T-cell (primary cell): ENCODE measurements at regions not wholly inside any gene's neighbourhood (a gene's known extent, or its start where the extent isn't known, plus 50 kb on each side); places are given as distances from the start of the nearest gene placed in this dataset.

Experiments used
- ATAC-seq, 4 experiments: fragments of 200-7000 bp in 3 of 4; fragments of 150-1000 bp in 1 of 4; cut with Tn5 transposase; replicated peaks in 1 of 4; 1 replicate in 3 of 4; 2 replicates in 1 of 4; pipeline ENCODE4 v1.10.0; 2021; ENCODE audit warnings: moderate library complexity in 3 of 4, mild to moderate bottlenecking in 2 of 4, moderate number of reproducible peaks in 1 of 4
- CTCF ChIA-PET, 2 donors: fragments of 300-600 bp; sonication (Branson Sonifier 250); formaldehyde crosslinking; loops; one replicate each; lab custom pipeline; 2022; ENCODE audit warnings: antibody characterized with exemption in 2 of 2; lab: Charles Lee
- POLR2A ChIA-PET, 2 donors: fragments of 300-600 bp; sonication (Branson Sonifier 250); formaldehyde crosslinking; loops; one replicate each; lab custom pipeline; 2022; ENCODE audit warnings: antibody characterized with exemption in 2 of 2; lab: Charles Lee
- DNase-seq, 35 experiments: peaks; one replicate each; pipeline versions ENCODE4 v3.0.0 to v3.0.0-alpha.2; 2013 to 2023
- H3K27ac ChIP-seq: one replicate; pipeline ENCODE4 v1.5.1; 2013; ENCODE audit warnings: low read length
- H3K27me3 ChIP-seq, 2 experiments: replicated peaks in 1 of 2; 1 replicate in 1 of 2; 2 replicates in 1 of 2; pipeline versions ENCODE4 v1.6.1 to v1.7.0; 2013; ENCODE audit warnings: low read length in 1 of 2, mixed read lengths in 1 of 2; ENCODE audit not compliant: control insufficient read depth in 2 of 2, insufficient read depth in 2 of 2; ENCODE audit errors: extremely low read depth in 1 of 2
- H3K36me3 ChIP-seq, 2 donors: 1 replicate in 1 of 2; 2 replicates in 1 of 2; pipeline versions ENCODE4 v1.6.1 to v1.7.0; 2013; ENCODE audit warnings: low read length in 1 of 2; ENCODE audit not compliant: control insufficient read depth in 2 of 2, insufficient read depth in 1 of 2; ENCODE audit errors: extremely low read depth in 1 of 2
- H3K4me1 ChIP-seq, 2 experiments: 1 replicate in 1 of 2; 2 replicates in 1 of 2; pipeline versions ENCODE4 v1.6.1 to v1.7.0; 2013; ENCODE audit warnings: low read length in 2 of 2, mixed read lengths in 1 of 2; ENCODE audit not compliant: insufficient read depth in 2 of 2, control insufficient read depth in 1 of 2; ENCODE audit errors: extremely low read depth in 1 of 2
- H3K4me3 ChIP-seq, 2 donors: 1 replicate in 1 of 2; 2 replicates in 1 of 2; pipeline versions ENCODE4 v1.5.1 to v1.7.0; 2013; ENCODE audit warnings: mild to moderate bottlenecking in 2 of 2, low read length in 1 of 2, moderate library complexity in 1 of 2; ENCODE audit not compliant: control insufficient read depth in 1 of 2; ENCODE audit errors: extremely low read depth in 1 of 2
- H3K9me3 ChIP-seq: 2 replicates; pipeline ENCODE4 v1.7.0; 2013
- H3K27ac Mint-ChIP-seq, 2 donors: one replicate each; pipeline ENCODE4 v1.8.0; 2020 to 2021; ENCODE audit warnings: mild to moderate bottlenecking in 2 of 2, mixed read lengths in 2 of 2
- H3K27me3 Mint-ChIP-seq, 2 donors: one replicate each; pipeline ENCODE4 v1.8.0; 2021 to 2022; ENCODE audit warnings: mixed read lengths in 2 of 2
- H3K36me3 Mint-ChIP-seq: one replicate; pipeline ENCODE4 v1.8.0; 2021; ENCODE audit warnings: mixed read lengths
- H3K4me1 Mint-ChIP-seq, 3 donors: one replicate each; pipeline ENCODE4 v1.8.0; 2020 to 2022; ENCODE audit warnings: mixed read lengths in 3 of 3, mild to moderate bottlenecking in 1 of 3
- H3K4me3 Mint-ChIP-seq, 3 donors: one replicate each; pipeline ENCODE4 v1.8.0; 2020 to 2022; ENCODE audit warnings: mild to moderate bottlenecking in 3 of 3, mixed read lengths in 3 of 3, moderate library complexity in 3 of 3
- H3K9me3 Mint-ChIP-seq, 3 donors: one replicate each; pipeline ENCODE4 v1.8.0; 2020 to 2022; ENCODE audit warnings: mixed read lengths in 3 of 3
- WGBS: methylation state at CpG from one replicate; pipeline ENCODE4 v1.1.5; 2013; ENCODE audit warnings: missing lambda C conversion rate; ENCODE audit not compliant: insufficient coverage; 5-methylcytosine and 5-hydroxymethylcytosine counted together

GRCh38 chr18:67636597-67637385, 120.3 kb upstream of the DSEL start:
- H3K27me3 Mint-ChIP-seq: peaks cover 4% of the 10 kb centered on the region in 2 donors
- Histone ChIP-seq H3K27ac (no peak overlapping the region), H3K4me1 (no peaks in the 10 kb centered on the region), H3K36me3 (no peaks in the 10 kb centered on the region), H3K4me3 (no peak overlapping the region), H3K9me3 (no peaks in the 10 kb centered on the region), H3K27me3 (no peaks in the 10 kb centered on the region)
- no peak for DNase-seq
- CTCF ChIA-PET: no interaction called here
- no peaks in the 10 kb centered on the region for H3K4me1 Mint-ChIP-seq
- POLR2A ChIA-PET: no interaction called here
- no peak for ATAC-seq
- peaks cover 0 to 4% (median 0%) of the 10 kb centered on the region in 3 donors for H3K9me3 Mint-ChIP-seq
- H3K36me3 Mint-ChIP-seq: no peaks in the 10 kb centered on the region
- no peak overlapping the region for H3K4me3 Mint-ChIP-seq
- no peak overlapping the region for H3K27ac Mint-ChIP-seq
- WGBS: 91% methylated on average over 25 of the region's 32 CpGs

- no peaks in the 10 kb centered on the region for H3K27me3 ChIP-seq
- Mint-ChIP-seq H3K9me3 (peaks cover 0 to 4% (median 0%) of the 10 kb centered on the region in 3 donors), H3K36me3 (no peaks in the 10 kb centered on the region), H3K4me1 (no peaks in the 10 kb centered on the region), H3K27ac (no peak overlapping the region), H3K27me3 (peaks cover 4% of the 10 kb centered on the region in 2 donors), H3K4me3 (no peak overlapping the region)
- H3K36me3 ChIP-seq: no peaks in the 10 kb centered on the region
- H3K27ac ChIP-seq: no peak overlapping the region
- ChIA-PET CTCF (interaction anchor here in 1 of 2 donors (0.6 kb wide), 1 partner anchor 1279 kb away, joined by 3 read pairs; no protein-coding TSS in a partner anchor), POLR2A (no interaction called here)
- H3K4me3 ChIP-seq: no peak overlapping the region
- 34% methylated on average over 3 of the region's 4 CpGs for WGBS
- DNase-seq (no peak), ATAC-seq (no peak)
- H3K9me3 ChIP-seq: no peaks in the 10 kb centered on the region
- no peaks in the 10 kb centered on the region for H3K4me1 ChIP-seq
These were observed 118.3 kb upstream of the DSEL start for GRCh38 chr18:67634631-67635338.

GRCh38 chr18:67633939-67634338, 117.4 kb upstream of the DSEL start:
- no peaks in the 10 kb centered on the region for H3K4me1 Mint-ChIP-seq
- Histone ChIP-seq H3K4me1 (no peaks in the 10 kb centered on the region), H3K27me3 (no peaks in the 10 kb centered on the region), H3K27ac (no peak overlapping the region), H3K36me3 (no peaks in the 10 kb centered on the region), H3K4me3 (no peak overlapping the region), H3K9me3 (no peaks in the 10 kb centered on the region)
- no peak overlapping the region for H3K27ac Mint-ChIP-seq
- peaks cover 4% of the 10 kb centered on the region in 2 donors for H3K27me3 Mint-ChIP-seq
- peaks cover 0 to 4% (median 0%) of the 10 kb centered on the region in 3 donors for H3K9me3 Mint-ChIP-seq
- ChIA-PET POLR2A (no interaction called here), CTCF (no interaction called here)
- no peak overlapping the region for H3K4me3 Mint-ChIP-seq
- 100% methylated on average over 1 of the region's 6 CpGs for WGBS
- ATAC-seq (no peak), DNase-seq (no peak)
- H3K36me3 Mint-ChIP-seq: no peaks in the 10 kb centered on the region

GRCh38 chr18:67621906-67622305, 105.4 kb upstream of the DSEL start:
- H3K27me3 ChIP-seq: no peaks in the 10 kb centered on the region
- no peaks in the 10 kb centered on the region for H3K27me3 Mint-ChIP-seq
- POLR2A ChIA-PET: no interaction called here
- no peaks in the 10 kb centered on the region for H3K36me3 ChIP-seq
- no peak overlapping the region for H3K4me3 Mint-ChIP-seq
- DNase-seq (no peak), ATAC-seq (no peak)
- H3K27ac ChIP-seq: no peak overlapping the region
- no CpG with 5 or more reads among the region's 1 CpG for WGBS
- no peaks in the 10 kb centered on the region for H3K9me3 Mint-ChIP-seq
- H3K4me3 ChIP-seq: no peak overlapping the region
- CTCF ChIA-PET: interaction anchor here in 1 of 2 donors (0.7 kb wide), 1 partner anchor 72 kb away, joined by 3 read pairs; no protein-coding TSS in a partner anchor
- no peaks in the 10 kb centered on the region for H3K36me3 Mint-ChIP-seq
- H3K4me1 Mint-ChIP-seq: no peaks in the 10 kb centered on the region
- no peaks in the 10 kb centered on the region for H3K4me1 ChIP-seq
- H3K27ac Mint-ChIP-seq: no peak overlapping the region
- H3K9me3 ChIP-seq: no peaks in the 10 kb centered on the region

GRCh38 chr18:67621049-67621713, 104.7 kb upstream of the DSEL start:
- H3K36me3 ChIP-seq: no peaks in the 10 kb centered on the region
- H3K4me3 ChIP-seq: no peak overlapping the region
- POLR2A ChIA-PET: no interaction called here

GRCh38 chr18:67618061-67618460, 101.5 kb upstream of the DSEL start:
- ChIA-PET POLR2A (no interaction called here), CTCF (no interaction called here)
- ATAC-seq (no peak), DNase-seq (no peak)
- Mint-ChIP-seq H3K9me3 (no peaks in the 10 kb centered on the region), H3K4me1 (no peaks in the 10 kb centered on the region), H3K27me3 (no peaks in the 10 kb centered on the region), H3K4me3 (no peak overlapping the region), H3K36me3 (no peaks in the 10 kb centered on the region), H3K27ac (no peak overlapping the region)
- H3K9me3 ChIP-seq: no peaks in the 10 kb centered on the region
- H3K27ac ChIP-seq: no peak overlapping the region
- H3K36me3 ChIP-seq: no peaks in the 10 kb centered on the region
- H3K27me3 ChIP-seq: peaks cover 0 to 2% of the 10 kb centered on the region in 2 experiments
- H3K4me3 ChIP-seq: no peak overlapping the region
- H3K4me1 ChIP-seq: no peaks in the 10 kb centered on the region
- WGBS: 49% methylated on average over 2 of the region's 4 CpGs

More at GRCh38 chr18:67621049-67621713, 104.7 kb upstream of the DSEL start:
- Histone ChIP-seq H3K9me3 (no peaks in the 10 kb centered on the region), H3K4me1 (no peaks in the 10 kb centered on the region), H3K27me3 (peaks cover 0 to 2% of the 10 kb centered on the region in 2 experiments), H3K27ac (no peak overlapping the region)
- Mint-ChIP-seq H3K27ac (no peak overlapping the region), H3K4me1 (no peaks in the 10 kb centered on the region), H3K9me3 (no peaks in the 10 kb centered on the region), H3K36me3 (no peaks in the 10 kb centered on the region), H3K27me3 (no peaks in the 10 kb centered on the region), H3K4me3 (no peak overlapping the region)
- ATAC-seq (no peak), DNase-seq (no peak)
- WGBS: no CpG with 5 or more reads among the region's 2 CpGs
- CTCF ChIA-PET: interaction anchor here in 1 of 2 donors (0.7 kb wide), 1 partner anchor 72 kb away, joined by 3 read pairs; no protein-coding TSS in a partner anchor
